PC-3 (cell line): ENCODE measurements at regions not wholly inside any gene's neighbourhood (a gene's known extent, or its start where the extent isn't known, plus 50 kb on each side); places are given as distances from the start of the nearest gene placed in this dataset.

Experiments
- ATAC-seq: fragments of 200-7000 bp; cut with Tn5 transposase; 2 replicates; pipeline ENCODE4 v1.9.1; 2020; ENCODE audit warnings: mild to moderate bottlenecking, moderate library complexity
- BruUV-seq: library from RNA; stranded (reverse); fragments of 400-500 nt; replicated peaks from 2 replicates; lab custom pipeline; 2021; lab: Mats Ljungman, UMichigan
- CTCF ChIA-PET: fragments of 300-600 bp; sonication (Branson Sonifier 250); formaldehyde crosslinking; loops from one replicate; lab custom pipeline; 2022; ENCODE audit warnings: antibody characterized with exemption; lab: Charles Lee
- POLR2A ChIA-PET: fragments of 300-600 bp; sonication (Branson Sonifier 250); formaldehyde crosslinking; loops from one replicate; lab custom pipeline; 2022; ENCODE audit warnings: antibody characterized with exemption; ENCODE audit not compliant: unreplicated experiment; lab: Charles Lee
- DNase-seq: peaks from one replicate; pipeline ENCODE4 v3.0.0-alpha.2; 2015
- H2AFZ ChIP-seq: fragments of 300-600 bp; sonication (generic); 2 replicates; pipeline ENCODE4 v1.6.0; 2016; ENCODE audit warnings: antibody characterized with exemption, low read length
- H3F3A ChIP-seq: fragments of 300-600 bp; sonication (generic); one replicate; pipeline ENCODE4 v1.6.0; 2017; ENCODE audit warnings: antibody characterized with exemption, low read length, control low read depth, mild to moderate bottlenecking; ENCODE audit not compliant: unreplicated experiment
- H3K27ac ChIP-seq: fragments of 300-600 bp; sonication (generic); 2 replicates; pipeline ENCODE4 v1.5.1; 2016; ENCODE audit warnings: mild to moderate bottlenecking, low read length
- H3K27me3 ChIP-seq: fragments of 300-600 bp; sonication (generic); 2 replicates; pipeline ENCODE4 v1.6.1; 2016; ENCODE audit warnings: low read length, mixed read lengths
- H3K36me3 ChIP-seq: fragments of 300-600 bp; sonication (generic); 2 replicates; pipeline ENCODE4 v1.6.1; 2016; ENCODE audit warnings: low read depth, mixed run types, low read length, mixed read lengths
- H3K4me1 ChIP-seq: fragments of 300-600 bp; sonication (generic); 2 replicates; pipeline ENCODE4 v1.5.1; 2016; ENCODE audit warnings: low read length; ENCODE audit not compliant: insufficient read depth
- H3K4me2 ChIP-seq: fragments of 300-600 bp; sonication (generic); 2 replicates; pipeline ENCODE4 v1.6.0; 2016; ENCODE audit warnings: low read length
- H3K4me3 ChIP-seq: fragments of 300-600 bp; sonication (generic); 2 replicates; pipeline ENCODE4 v1.5.1; 2016; ENCODE audit warnings: mild to moderate bottlenecking, low read length, mixed read lengths
- H3K79me2 ChIP-seq: fragments of 300-600 bp; sonication (generic); 2 replicates; pipeline ENCODE4 v1.6.1; 2017; ENCODE audit warnings: low read length, mixed read lengths
- H3K9ac ChIP-seq: fragments of 300-600 bp; sonication (generic); 2 replicates; pipeline ENCODE4 v1.6.0; 2016; ENCODE audit warnings: mild to moderate bottlenecking, low read length
- H3K9me2 ChIP-seq: fragments of 300-600 bp; sonication (generic); replicated peaks from 2 replicates; pipeline ENCODE4 v1.6.1; 2016; ENCODE audit warnings: mixed run types, low read length, mixed read lengths
- H3K9me3 ChIP-seq: fragments of 300-600 bp; sonication (generic); 2 replicates; pipeline ENCODE4 v1.6.1; 2016; ENCODE audit warnings: low read length, mixed read lengths
- H4K20me1 ChIP-seq: fragments of 300-600 bp; sonication (generic); 2 replicates; pipeline ENCODE4 v1.6.1; 2016; ENCODE audit warnings: low read length, mixed read lengths
- EZH2 ChIP-seq: fragments of 300-600 bp; sonication (generic); IDR thresholded peaks from one replicate; pipeline ENCODE4 v1.6.1; 2017; ENCODE audit warnings: antibody characterized with exemption, mild to moderate bottlenecking, low read length; ENCODE audit not compliant: unreplicated experiment
- EZH2phosphoT487 ChIP-seq: fragments of 300-600 bp; sonication (generic); IDR thresholded peaks from 2 replicates; pipeline ENCODE4 v1.6.1; 2018; ENCODE audit warnings: mild to moderate bottlenecking, antibody characterized with exemption, low read length, borderline replicate concordance
- intact Hi-C: fragments of 100-400 bp; cut with micrococcal nuclease; formaldehyde crosslinking; loops from 2 replicates; pipeline ENCODE4 v1.9.0; 2023
- TF ChIP-seq, protein P1 (sequence below): fragments of 300-600 bp; sonication (generic); conservative IDR thresholded peaks from 2 replicates; pipeline ENCODE4 v1.5.1; 2017; ENCODE audit warnings: antibody characterized with exemption, low read depth, mild to moderate bottlenecking, low read length

GRCh38 chr11:101180481-101180880 lies 50.9 kb upstream of the PGR start:
- no peaks in the 10 kb centered on the region for H4K20me1 ChIP-seq
- ATAC-seq = no peak
- no peak overlapping the region for H3K4me2 ChIP-seq
- no peaks in the 10 kb centered on the region for H3K36me3 ChIP-seq
- CTCF ChIA-PET = no interaction called here
- TF ChIP-seq, protein P1, sequence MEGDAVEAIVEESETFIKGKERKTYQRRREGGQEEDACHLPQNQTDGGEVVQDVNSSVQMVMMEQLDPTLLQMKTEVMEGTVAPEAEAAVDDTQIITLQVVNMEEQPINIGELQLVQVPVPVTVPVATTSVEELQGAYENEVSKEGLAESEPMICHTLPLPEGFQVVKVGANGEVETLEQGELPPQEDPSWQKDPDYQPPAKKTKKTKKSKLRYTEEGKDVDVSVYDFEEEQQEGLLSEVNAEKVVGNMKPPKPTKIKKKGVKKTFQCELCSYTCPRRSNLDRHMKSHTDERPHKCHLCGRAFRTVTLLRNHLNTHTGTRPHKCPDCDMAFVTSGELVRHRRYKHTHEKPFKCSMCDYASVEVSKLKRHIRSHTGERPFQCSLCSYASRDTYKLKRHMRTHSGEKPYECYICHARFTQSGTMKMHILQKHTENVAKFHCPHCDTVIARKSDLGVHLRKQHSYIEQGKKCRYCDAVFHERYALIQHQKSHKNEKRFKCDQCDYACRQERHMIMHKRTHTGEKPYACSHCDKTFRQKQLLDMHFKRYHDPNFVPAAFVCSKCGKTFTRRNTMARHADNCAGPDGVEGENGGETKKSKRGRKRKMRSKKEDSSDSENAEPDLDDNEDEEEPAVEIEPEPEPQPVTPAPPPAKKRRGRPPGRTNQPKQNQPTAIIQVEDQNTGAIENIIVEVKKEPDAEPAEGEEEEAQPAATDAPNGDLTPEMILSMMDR = no peak
- TF ChIP-seq EZH2 (no peak), EZH2phosphoT487 (no peak)
- no peak overlapping the region for H3K4me3 ChIP-seq
- H3K9ac ChIP-seq = no peak overlapping the region
- H3K4me1 ChIP-seq = no peaks in the 10 kb centered on the region
- POLR2A ChIA-PET = no interaction called here
- no peaks in the 10 kb centered on the region for H3F3A ChIP-seq
- no peaks in the 10 kb centered on the region; the same call in 1 of the 2 replicates for H3K27me3 ChIP-seq
- H2AFZ ChIP-seq = no peak overlapping the region
- DNase-seq = no peak
- no peaks in the 10 kb centered on the region for H3K9me2 ChIP-seq
- no TSS peak for BruUV-seq
- H3K27ac ChIP-seq = no peak overlapping the region
- H3K79me2 ChIP-seq = no peaks in the 10 kb centered on the region
- H3K9me3 ChIP-seq = no peaks in the 10 kb centered on the region
- intact Hi-C loops = no loop called here
